ENCODE measurements at regions not wholly inside any gene's neighbourhood (a gene's known extent, or its start where the extent isn't known, plus 50 kb on each side); places are given as distances from the start of the nearest gene placed in this dataset. TPM values are rescaled to one million over a fixed set of nuclear protein-coding genes. Genes with fewer than 3 reads are reported as not detected.

DNA sequence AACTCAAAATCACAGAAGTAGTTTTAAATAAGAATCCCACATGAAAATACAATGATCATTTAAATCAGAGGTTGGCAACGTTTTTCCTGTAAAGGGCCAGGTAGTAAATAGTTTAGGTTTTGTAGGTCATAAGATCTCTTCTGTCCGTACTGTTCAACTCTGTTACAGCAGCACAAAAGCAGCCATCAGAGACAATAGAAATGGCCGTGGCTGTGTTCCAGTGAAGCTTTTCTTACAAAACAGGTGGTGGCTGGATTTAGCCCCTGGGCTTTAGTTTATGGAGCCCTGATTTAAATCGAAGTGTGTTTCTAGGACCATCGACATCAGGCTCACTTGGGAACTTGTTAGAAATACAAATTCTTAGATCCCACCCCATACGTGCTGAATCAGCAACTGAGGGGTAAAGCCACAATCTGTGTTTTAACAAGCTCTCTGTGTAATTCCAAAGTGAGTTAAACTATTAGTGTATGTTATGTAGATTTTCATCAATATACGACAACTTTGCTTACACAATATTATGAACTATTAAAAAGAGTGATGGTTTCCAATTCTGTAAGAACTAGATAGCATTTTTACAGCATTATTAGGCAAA is 54.8 kb upstream of the MIR17HG start:
- DNase-seq (ENCODE audit: low spot score): no peak
- Histone ChIP-seq H3K79me2 (no peaks in the 10 kb centered on the region), H3K4me1 (ENCODE audit: insufficient read depth) (no peaks in the 10 kb centered on the region), H4K20me1 (ENCODE audit: insufficient read depth, poor library complexity, severe bottlenecking) (no peaks in the 10 kb centered on the region), H3K9me2 (replicated peaks; ENCODE audit: insufficient read depth) (no peaks in the 10 kb centered on the region), H3K27ac (no peak overlapping the region), H3K36me3 (replicated peaks; ENCODE audit: insufficient read depth, low read depth) (no peaks in the 10 kb centered on the region), H3K4me2 (no peak overlapping the region), H2AFZ (no peak overlapping the region), H3K9me3 (ENCODE audit: low read depth) (no peaks in the 10 kb centered on the region), H3K4me3 (no peak overlapping the region), H3K27me3 (no peaks in the 10 kb centered on the region)
- WGBS (ENCODE audit: low lambda C conversion rate, missing lambda C conversion rate): 60% methylated on average over 7 of the region's 7 CpGs
- TF ChIP-seq EZH2 (IDR thresholded peaks at IDR 0.05; ENCODE audit: borderline replicate concordance): no peak
- no peak for TF ChIP-seq EZH2phosphoT487 (IDR thresholded peaks at IDR 0.05; ENCODE audit: low read depth, severe bottlenecking, unreplicated experiment)
- TF ChIP-seq, protein P1, sequence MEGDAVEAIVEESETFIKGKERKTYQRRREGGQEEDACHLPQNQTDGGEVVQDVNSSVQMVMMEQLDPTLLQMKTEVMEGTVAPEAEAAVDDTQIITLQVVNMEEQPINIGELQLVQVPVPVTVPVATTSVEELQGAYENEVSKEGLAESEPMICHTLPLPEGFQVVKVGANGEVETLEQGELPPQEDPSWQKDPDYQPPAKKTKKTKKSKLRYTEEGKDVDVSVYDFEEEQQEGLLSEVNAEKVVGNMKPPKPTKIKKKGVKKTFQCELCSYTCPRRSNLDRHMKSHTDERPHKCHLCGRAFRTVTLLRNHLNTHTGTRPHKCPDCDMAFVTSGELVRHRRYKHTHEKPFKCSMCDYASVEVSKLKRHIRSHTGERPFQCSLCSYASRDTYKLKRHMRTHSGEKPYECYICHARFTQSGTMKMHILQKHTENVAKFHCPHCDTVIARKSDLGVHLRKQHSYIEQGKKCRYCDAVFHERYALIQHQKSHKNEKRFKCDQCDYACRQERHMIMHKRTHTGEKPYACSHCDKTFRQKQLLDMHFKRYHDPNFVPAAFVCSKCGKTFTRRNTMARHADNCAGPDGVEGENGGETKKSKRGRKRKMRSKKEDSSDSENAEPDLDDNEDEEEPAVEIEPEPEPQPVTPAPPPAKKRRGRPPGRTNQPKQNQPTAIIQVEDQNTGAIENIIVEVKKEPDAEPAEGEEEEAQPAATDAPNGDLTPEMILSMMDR (IDR thresholded peaks at IDR 0.05; ENCODE audit: poor library complexity): no peak

DNA sequence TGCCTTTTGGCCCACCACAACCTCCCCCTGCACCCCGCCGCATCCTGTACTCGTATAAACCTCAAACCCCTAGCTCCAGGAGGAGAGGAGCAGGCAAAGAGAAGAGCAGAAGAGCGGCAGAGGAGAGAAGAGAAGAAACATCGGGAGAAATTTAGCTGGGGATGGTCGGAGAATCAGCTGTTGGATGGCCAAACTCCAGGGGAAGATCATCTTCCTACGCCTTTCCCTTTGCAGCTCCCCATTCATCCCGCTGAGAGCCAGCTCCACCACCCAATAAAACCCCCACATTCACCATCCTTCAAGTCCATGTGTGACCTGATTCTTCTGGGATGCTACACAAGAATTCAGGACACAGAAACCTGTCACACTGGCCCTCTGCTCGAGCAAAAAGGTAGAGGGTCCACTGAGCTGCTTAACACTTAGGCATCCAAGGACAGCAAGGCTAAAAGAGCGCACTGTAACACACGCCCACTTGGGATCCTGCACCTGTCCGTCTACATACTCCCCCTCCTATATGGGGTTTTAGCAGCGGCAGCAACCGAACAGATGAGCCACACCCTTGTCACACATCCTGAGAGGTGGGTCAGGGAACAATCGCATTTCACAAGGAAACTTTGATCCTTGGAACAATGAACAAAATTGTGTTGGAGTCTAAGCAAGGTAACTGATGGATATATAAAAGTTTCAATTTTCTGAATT is 51.6 kb upstream of the MIR17HG start:
- H4K20me1 ChIP-seq (ENCODE audit: insufficient read depth, poor library complexity, severe bottlenecking): no peaks in the 10 kb centered on the region
- no peaks in the 10 kb centered on the region for H3K9me2 ChIP-seq (replicated peaks; ENCODE audit: insufficient read depth)
- no peaks in the 10 kb centered on the region for H3K9me3 ChIP-seq (ENCODE audit: low read depth)
- no peaks in the 10 kb centered on the region for H3K36me3 ChIP-seq (replicated peaks; ENCODE audit: insufficient read depth, low read depth)
- no peak overlapping the region for H3K4me2 ChIP-seq
- DNase-seq (ENCODE audit: low spot score): no peak
- 87% methylated on average over 15 of the region's 15 CpGs for WGBS (ENCODE audit: low lambda C conversion rate, missing lambda C conversion rate)
- TF ChIP-seq, protein P1 (IDR thresholded peaks at IDR 0.05; ENCODE audit: poor library complexity): no peak
- TF ChIP-seq EZH2 (IDR thresholded peaks at IDR 0.05; ENCODE audit: borderline replicate concordance) (no peak), EZH2phosphoT487 (IDR thresholded peaks at IDR 0.05; ENCODE audit: low read depth, severe bottlenecking, unreplicated experiment) (no peak)
- H3K27ac ChIP-seq: no peak overlapping the region
- no peaks in the 10 kb centered on the region for H3K27me3 ChIP-seq
- H2AFZ ChIP-seq: no peak overlapping the region
- H3K79me2 ChIP-seq: no peaks in the 10 kb centered on the region
- H3K4me1 ChIP-seq (ENCODE audit: insufficient read depth): no peaks in the 10 kb centered on the region
- H3K4me3 ChIP-seq: no peak overlapping the region

DNA sequence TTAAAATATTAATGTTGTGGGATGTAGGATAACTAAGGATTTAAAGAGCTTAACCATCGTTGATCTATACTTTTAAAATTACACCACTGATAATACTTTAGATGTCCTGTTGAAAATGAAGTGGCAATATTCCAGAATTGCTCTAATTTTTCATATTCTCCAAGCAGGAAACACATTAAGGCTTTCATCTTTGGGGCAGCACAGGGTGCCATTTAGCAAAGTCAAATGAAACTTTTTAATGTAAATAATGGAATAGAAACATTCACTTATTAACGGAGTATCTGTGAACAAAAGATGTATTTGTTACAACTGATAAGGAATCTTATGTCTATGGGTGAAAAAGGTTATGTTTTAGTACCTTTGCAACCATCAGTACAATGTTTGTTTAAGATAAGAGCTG is 50.0 kb upstream of the MIR17HG start:
- no peak overlapping the region for H3K4me2 ChIP-seq
- TF ChIP-seq, protein P1 (IDR thresholded peaks at IDR 0.05; ENCODE audit: poor library complexity): no peak
- no peak for TF ChIP-seq EZH2 (IDR thresholded peaks at IDR 0.05; ENCODE audit: borderline replicate concordance)
- no peak for TF ChIP-seq EZH2phosphoT487 (IDR thresholded peaks at IDR 0.05; ENCODE audit: low read depth, severe bottlenecking, unreplicated experiment)
- no peaks in the 10 kb centered on the region for H3K4me1 ChIP-seq (ENCODE audit: insufficient read depth)
- no peaks in the 10 kb centered on the region for H3K9me3 ChIP-seq (ENCODE audit: low read depth)
- H3K79me2 ChIP-seq: no peaks in the 10 kb centered on the region
- H3K36me3 ChIP-seq (replicated peaks; ENCODE audit: insufficient read depth, low read depth): no peaks in the 10 kb centered on the region
- H2AFZ ChIP-seq: no peak overlapping the region
- H4K20me1 ChIP-seq (ENCODE audit: insufficient read depth, poor library complexity, severe bottlenecking): no peaks in the 10 kb centered on the region
- H3K27me3 ChIP-seq: no peaks in the 10 kb centered on the region
- no peak for DNase-seq (ENCODE audit: low spot score)
- WGBS (ENCODE audit: low lambda C conversion rate, missing lambda C conversion rate): 42% methylated on average over 2 of the region's 2 CpGs
- H3K9me2 ChIP-seq (replicated peaks; ENCODE audit: insufficient read depth): no peaks in the 10 kb centered on the region
- no peak overlapping the region for H3K27ac ChIP-seq
- H3K4me3 ChIP-seq: no peak overlapping the region

MicroRNAs in the stretch of these regions (microRNA counts, 767-probe panel; counts per million panel counts)
- not detected for microRNA hsa-miR-622

Small RNAs in the stretch of these regions (small RNA-seq; reads per million reads assigned to genes)
- not detected for gene AL445647.2
- not detected for gene BRK1P2
- not detected for gene RF00212
- gene RNA5SP34: not detected
- not detected for gene RNU6-75P
